Activated naive CD4-positive, alpha-beta T cell treated with anti-CD3 and anti-CD28 coated beads, Interleukin-2, amount 50 U/mL, for 24 hours (primary cell): ENCODE measurements at regions not wholly inside any gene's neighbourhood (a gene's known extent, or its start where the extent isn't known, plus 50 kb on each side); places are given as distances from the start of the nearest gene placed in this dataset.

Source experiments
- H3K27ac Mint-ChIP-seq: one replicate; pipeline ENCODE4 v1.8.0; 2021; ENCODE audit warnings: mild to moderate bottlenecking, mixed read lengths
- H3K27me3 Mint-ChIP-seq: one replicate; pipeline ENCODE4 v1.8.0; 2021; ENCODE audit warnings: mixed read lengths
- H3K36me3 Mint-ChIP-seq: one replicate; pipeline ENCODE4 v1.8.0; 2021; ENCODE audit warnings: mixed read lengths
- H3K4me1 Mint-ChIP-seq: one replicate; pipeline ENCODE4 v1.8.0; 2021; ENCODE audit warnings: mixed read lengths
- H3K4me3 Mint-ChIP-seq: one replicate; pipeline ENCODE4 v1.8.0; 2021; ENCODE audit warnings: mild to moderate bottlenecking, mixed read lengths
- H3K9me3 Mint-ChIP-seq: one replicate; pipeline ENCODE4 v1.8.0; 2021; ENCODE audit warnings: mixed read lengths

GRCh38 chr5:125032286-125032685, 285.8 kb upstream of the ZNF608 start:
- H3K4me1 Mint-ChIP-seq = no peaks in the 10 kb centered on the region
- peaks cover 5% of the 10 kb centered on the region for H3K9me3 Mint-ChIP-seq
- H3K36me3 Mint-ChIP-seq = no peaks in the 10 kb centered on the region
- H3K27me3 Mint-ChIP-seq = no peaks in the 10 kb centered on the region
- no peak overlapping the region for H3K27ac Mint-ChIP-seq
- no peak overlapping the region for H3K4me3 Mint-ChIP-seq

GRCh38 chr5:125033602-125034001, 287.2 kb upstream of the ZNF608 start:
- Mint-ChIP-seq H3K27ac (no peak overlapping the region), H3K4me3 (no peak overlapping the region), H3K4me1 (no peaks in the 10 kb centered on the region), H3K9me3 (peaks cover 5% of the 10 kb centered on the region), H3K36me3 (no peaks in the 10 kb centered on the region), H3K27me3 (no peaks in the 10 kb centered on the region)

- Mint-ChIP-seq H3K27me3 (no peaks in the 10 kb centered on the region), H3K4me3 (no peak overlapping the region), H3K9me3 (peaks cover 5% of the 10 kb centered on the region), H3K4me1 (no peaks in the 10 kb centered on the region), H3K27ac (no peak overlapping the region), H3K36me3 (no peaks in the 10 kb centered on the region)
Observed at GRCh38 chr5:125034331-125034730, 287.9 kb upstream of the ZNF608 start.

- no peaks in the 10 kb centered on the region for H3K4me1 Mint-ChIP-seq
- peaks cover 5% of the 10 kb centered on the region for H3K9me3 Mint-ChIP-seq
- H3K27ac Mint-ChIP-seq = no peak overlapping the region
- no peaks in the 10 kb centered on the region for H3K27me3 Mint-ChIP-seq
- H3K4me3 Mint-ChIP-seq = no peak overlapping the region
- H3K36me3 Mint-ChIP-seq = no peaks in the 10 kb centered on the region
Observed at GRCh38 chr5:125036494-125036893, 290.1 kb upstream of the ZNF608 start.

GRCh38 chr5:125037020-125037419, 290.6 kb upstream of the ZNF608 start:
- Mint-ChIP-seq H3K4me3 (no peak overlapping the region), H3K9me3 (peaks cover 5% of the 10 kb centered on the region), H3K4me1 (no peaks in the 10 kb centered on the region), H3K27me3 (no peaks in the 10 kb centered on the region), H3K27ac (no peak overlapping the region), H3K36me3 (no peaks in the 10 kb centered on the region)

GRCh38 chr5:125037530-125037929, 291.1 kb upstream of the ZNF608 start:
- Mint-ChIP-seq H3K36me3 (no peaks in the 10 kb centered on the region), H3K4me1 (no peaks in the 10 kb centered on the region), H3K9me3 (peaks cover 5% of the 10 kb centered on the region), H3K4me3 (no peak overlapping the region), H3K27ac (no peak overlapping the region), H3K27me3 (no peaks in the 10 kb centered on the region)

GRCh38 chr5:125038477-125038876, 292.0 kb upstream of the ZNF608 start:
- Mint-ChIP-seq H3K36me3 (no peaks in the 10 kb centered on the region), H3K9me3 (no peaks in the 10 kb centered on the region), H3K27ac (no peak overlapping the region), H3K4me1 (no peaks in the 10 kb centered on the region), H3K27me3 (peaks cover 2% of the 10 kb centered on the region), H3K4me3 (no peak overlapping the region)

GRCh38 chr5:125041798-125042197, 295.4 kb upstream of the ZNF608 start:
- H3K36me3 Mint-ChIP-seq = no peaks in the 10 kb centered on the region
- no peak overlapping the region for H3K4me3 Mint-ChIP-seq
- peaks cover 2% of the 10 kb centered on the region for H3K27me3 Mint-ChIP-seq
- H3K4me1 Mint-ChIP-seq = no peaks in the 10 kb centered on the region
- no peaks in the 10 kb centered on the region for H3K9me3 Mint-ChIP-seq
- no peak overlapping the region for H3K27ac Mint-ChIP-seq

GRCh38 chr5:125042261-125042890, 295.9 kb upstream of the ZNF608 start:
- H3K27ac Mint-ChIP-seq = no peak overlapping the region
- peaks cover 2% of the 10 kb centered on the region for H3K27me3 Mint-ChIP-seq
- no peaks in the 10 kb centered on the region for H3K4me1 Mint-ChIP-seq
- no peaks in the 10 kb centered on the region for H3K9me3 Mint-ChIP-seq
- no peak overlapping the region for H3K4me3 Mint-ChIP-seq
- H3K36me3 Mint-ChIP-seq = no peaks in the 10 kb centered on the region

GRCh38 chr5:125043781-125044391, 297.4 kb upstream of the ZNF608 start:
- H3K36me3 Mint-ChIP-seq = no peaks in the 10 kb centered on the region
- H3K4me3 Mint-ChIP-seq = no peak overlapping the region
- no peaks in the 10 kb centered on the region for H3K4me1 Mint-ChIP-seq
- no peak overlapping the region for H3K27ac Mint-ChIP-seq
- H3K27me3 Mint-ChIP-seq = peaks cover 2% of the 10 kb centered on the region
- no peaks in the 10 kb centered on the region for H3K9me3 Mint-ChIP-seq

GRCh38 chr5:125044491-125045282, 298.2 kb upstream of the ZNF608 start:
- Mint-ChIP-seq H3K27ac (no peak overlapping the region), H3K27me3 (peaks cover 2% of the 10 kb centered on the region), H3K36me3 (no peaks in the 10 kb centered on the region), H3K4me3 (no peak overlapping the region), H3K4me1 (no peaks in the 10 kb centered on the region), H3K9me3 (no peaks in the 10 kb centered on the region)

- H3K4me1 Mint-ChIP-seq = no peaks in the 10 kb centered on the region
- H3K27ac Mint-ChIP-seq = no peak overlapping the region
- H3K4me3 Mint-ChIP-seq = no peak overlapping the region
- H3K27me3 Mint-ChIP-seq = peaks cover 2% of the 10 kb centered on the region
- no peaks in the 10 kb centered on the region for H3K36me3 Mint-ChIP-seq
- H3K9me3 Mint-ChIP-seq = no peaks in the 10 kb centered on the region
Observed at GRCh38 chr5:125045646-125046045, 299.2 kb upstream of the ZNF608 start.

GRCh38 chr5:125046838-125047237, 300.4 kb upstream of the ZNF608 start:
- H3K4me3 Mint-ChIP-seq = no peak overlapping the region
- no peaks in the 10 kb centered on the region for H3K9me3 Mint-ChIP-seq
- H3K36me3 Mint-ChIP-seq = no peaks in the 10 kb centered on the region
- H3K4me1 Mint-ChIP-seq = no peaks in the 10 kb centered on the region
- peaks cover 2% of the 10 kb centered on the region for H3K27me3 Mint-ChIP-seq
- H3K27ac Mint-ChIP-seq = no peak overlapping the region

- Mint-ChIP-seq H3K36me3 (no peaks in the 10 kb centered on the region), H3K27me3 (peaks cover 2% of the 10 kb centered on the region), H3K4me1 (no peaks in the 10 kb centered on the region), H3K4me3 (no peak overlapping the region), H3K9me3 (no peaks in the 10 kb centered on the region), H3K27ac (no peak overlapping the region)
Observed at GRCh38 chr5:125047871-125048270, 301.4 kb upstream of the ZNF608 start.

- no peaks in the 10 kb centered on the region for H3K4me1 Mint-ChIP-seq
Observed at GRCh38 chr5:125049721-125050702, 303.6 kb upstream of the ZNF608 start.

More at GRCh38 chr5:125049721-125050702, 303.6 kb upstream of the ZNF608 start:
- H3K4me3 Mint-ChIP-seq = no peak overlapping the region
- H3K36me3 Mint-ChIP-seq = no peaks in the 10 kb centered on the region
- H3K27me3 Mint-ChIP-seq = no peaks in the 10 kb centered on the region
- H3K27ac Mint-ChIP-seq = no peak overlapping the region
- H3K9me3 Mint-ChIP-seq = peaks cover 7% of the 10 kb centered on the region
